IMR-90 (cell line): ENCODE measurements at regions not wholly inside any gene's neighbourhood (a gene's known extent, or its start where the extent isn't known, plus 50 kb on each side); places are given as distances from the start of the nearest gene placed in this dataset.

ENCODE experiments used
- ATAC-seq: fragments of 200-7000 bp; cut with Tn5 transposase; 2 replicates; pipeline ENCODE4 v1.9.1; 2020; ENCODE audit warnings: low read depth, mild to moderate bottlenecking, moderate library complexity
- BruUV-seq: library from RNA; stranded (reverse); fragments of 400-500 nt; replicated peaks from 2 replicates; lab custom pipeline; 2021; lab: Mats Ljungman, UMichigan
- CTCF ChIA-PET: fragments of 300-600 bp; formaldehyde crosslinking; extraction: SDS; loops from one replicate; lab custom pipeline; 2021; ENCODE audit warnings: antibody characterized with exemption; lab: Yijun Ruan, JAX
- POLR2A ChIA-PET: fragments of 300-600 bp; sonication (Branson Sonifier 250); formaldehyde crosslinking; loops from one replicate; lab custom pipeline; 2022; ENCODE audit warnings: antibody characterized with exemption; ENCODE audit not compliant: unreplicated experiment; lab: Charles Lee
- DNase-seq: peaks from one replicate; pipeline ENCODE4 v3.0.0; 2013
- H2AFZ ChIP-seq: replicated peaks from 2 replicates; pipeline ENCODE3; 2013; ENCODE audit warnings: low read length, mild to moderate bottlenecking; ENCODE audit not compliant: poor library complexity
- H2AK5ac ChIP-seq: 2 replicates; pipeline ENCODE4 v1.6.1; 2013; ENCODE audit warnings: low read depth, low read length, inconsistent platforms
- H2AK9ac ChIP-seq: replicated peaks from 2 replicates; pipeline ENCODE3; 2013; ENCODE audit warnings: mild to moderate bottlenecking, low read depth, low read length, moderate library complexity; ENCODE audit not compliant: poor library complexity
- H2BK120ac ChIP-seq: 2 replicates; pipeline ENCODE4 v1.6.1; 2013; ENCODE audit warnings: low read depth, low read length, inconsistent platforms
- H2BK15ac ChIP-seq: 3 replicates; pipeline ENCODE4 v1.6.1; 2013; ENCODE audit warnings: low read depth, low read length, inconsistent platforms
- H2BK20ac ChIP-seq: 2 replicates; pipeline ENCODE4 v1.6.1; 2013; ENCODE audit warnings: low read depth, mild to moderate bottlenecking, inconsistent platforms, low read length, moderate library complexity
- H2BK5ac ChIP-seq: 2 replicates; pipeline ENCODE4 v1.6.1; 2013; ENCODE audit warnings: mild to moderate bottlenecking, low read depth, low read length, inconsistent platforms; ENCODE audit not compliant: poor library complexity, severe bottlenecking
- H3K14ac ChIP-seq: replicated peaks from 2 replicates; pipeline ENCODE4 v1.6.1; 2013; ENCODE audit warnings: low read depth, low read length, inconsistent platforms
- H3K18ac ChIP-seq: 2 replicates; pipeline ENCODE4 v1.6.1; 2013; ENCODE audit warnings: low read depth, low read length, control low read depth
- H3K23ac ChIP-seq: 2 replicates; pipeline ENCODE4 v1.6.1; 2013; ENCODE audit warnings: low read depth, low read length, inconsistent platforms
- H3K27ac ChIP-seq: 2 replicates; pipeline ENCODE4 v1.5.1; 2013; ENCODE audit warnings: mild to moderate bottlenecking, control low read depth, low read length; ENCODE audit not compliant: insufficient read depth
- H3K27me3 ChIP-seq: 2 replicates; pipeline ENCODE4 v1.6.1; 2013; ENCODE audit warnings: low read length; ENCODE audit not compliant: control insufficient read depth, insufficient read depth
- H3K36me3 ChIP-seq: 2 replicates; pipeline ENCODE4 v1.6.1; 2013; ENCODE audit warnings: low read length, mixed read lengths; ENCODE audit not compliant: control insufficient read depth, insufficient read depth
- H3K4ac ChIP-seq: 2 replicates; pipeline ENCODE4 v1.6.1; 2013; ENCODE audit warnings: low read depth, low read length, inconsistent platforms
- H3K4me1 ChIP-seq: 2 replicates; pipeline ENCODE4 v1.6.1; 2013; ENCODE audit warnings: low read length, mixed read lengths; ENCODE audit not compliant: control insufficient read depth, insufficient read depth
- H3K4me2 ChIP-seq: 2 replicates; pipeline ENCODE4 v1.6.1; 2013; ENCODE audit warnings: low read depth, mild to moderate bottlenecking, control low read depth, low read length, moderate library complexity
- H3K4me3 ChIP-seq: 2 replicates; pipeline ENCODE4 v1.5.1; 2013; ENCODE audit warnings: low read depth, mild to moderate bottlenecking, control low read depth, low read length, moderate library complexity; ENCODE audit not compliant: insufficient read depth
- H3K56ac ChIP-seq: 2 replicates; pipeline ENCODE4 v1.6.1; 2013; ENCODE audit warnings: low read length, inconsistent platforms; ENCODE audit not compliant: insufficient read depth; ENCODE audit errors: extremely low read depth
- H3K79me1 ChIP-seq, 2 experiments: 2 replicates each; pipeline ENCODE4 v1.6.1; 2013; ENCODE audit warnings: low read length in 2 of 2, inconsistent platforms in 1 of 2, low read depth in 1 of 2
- H3K9ac ChIP-seq: 2 replicates; pipeline ENCODE4 v1.6.1; 2013; ENCODE audit warnings: low read depth, low read length, control low read depth
- H3K9me1 ChIP-seq: 2 replicates; pipeline ENCODE4 v1.6.1; 2013; ENCODE audit warnings: low read length, inconsistent platforms; ENCODE audit not compliant: insufficient read depth
- H3K9me3 ChIP-seq: 2 replicates; pipeline ENCODE4 v1.6.1; 2013; ENCODE audit warnings: low read length; ENCODE audit not compliant: control insufficient read depth, insufficient read depth
- H4K20me1 ChIP-seq: 2 replicates; pipeline ENCODE4 v1.6.1; 2013; ENCODE audit warnings: low read length, inconsistent platforms; ENCODE audit not compliant: insufficient read depth
- H4K5ac ChIP-seq: 2 replicates; pipeline ENCODE4 v1.6.1; 2013; ENCODE audit warnings: mild to moderate bottlenecking, low read depth, low read length, control low read depth
- H4K8ac ChIP-seq, 2 experiments: 2 replicates each; pipeline ENCODE4 v1.6.1; 2013; ENCODE audit warnings: low read depth in 2 of 2, low read length in 2 of 2, control low read depth in 1 of 2, inconsistent platforms in 1 of 2
- H4K91ac ChIP-seq: 2 replicates; pipeline ENCODE4 v1.6.1; 2013; ENCODE audit warnings: low read depth, low read length, inconsistent platforms; ENCODE audit not compliant: insufficient read depth
- BHLHE40 ChIP-seq: fragments of 150-350 bp; IDR thresholded peaks from 2 replicates; pipeline ENCODE4 v1.6.1; 2016; ENCODE audit warnings: mild to moderate bottlenecking, low read depth, low read length
- CHD1 ChIP-seq: IDR thresholded peaks from 2 replicates; pipeline ENCODE4 v1.6.1; 2012; ENCODE audit warnings: low read depth, low read length, improper control_type of control experiment
- ELK1 ChIP-seq: fragments of 150-350 bp; IDR thresholded peaks from 2 replicates; pipeline ENCODE4 v1.6.1; 2016; ENCODE audit warnings: low read depth, mild to moderate bottlenecking, low read length, moderate library complexity, borderline replicate concordance
- FOS ChIP-seq: fragments of 150-350 bp; IDR thresholded peaks from 2 replicates; pipeline ENCODE4 v1.6.1; 2016; ENCODE audit warnings: low read depth, low read length
- MAFK ChIP-seq: IDR thresholded peaks from 2 replicates; pipeline ENCODE4 v1.6.1; 2012; ENCODE audit warnings: low read depth, low read length, improper control_type of control experiment
- MXI1 ChIP-seq: IDR thresholded peaks from 2 replicates; pipeline ENCODE4 v1.6.1; 2012; ENCODE audit warnings: low read depth, mild to moderate bottlenecking, low read length, moderate library complexity, borderline replicate concordance
- NFE2L2 ChIP-seq: fragments of 150-350 bp; IDR thresholded peaks from 2 replicates; pipeline ENCODE4 v1.6.1; 2016; ENCODE audit warnings: low read depth, mild to moderate bottlenecking, low read length
- RAD21 ChIP-seq: IDR thresholded peaks from 2 replicates; pipeline ENCODE4 v1.6.1; 2012; ENCODE audit warnings: low read length, improper control_type of control experiment
- RCOR1 ChIP-seq: IDR thresholded peaks from 2 replicates; pipeline ENCODE4 v1.6.1; 2012; ENCODE audit warnings: mild to moderate bottlenecking, low read length, improper control_type of control experiment; ENCODE audit not compliant: insufficient replicate concordance
- RFX5 ChIP-seq: IDR thresholded peaks from 2 replicates; pipeline ENCODE4 v1.8.0; 2012; ENCODE audit warnings: low read depth, mild to moderate bottlenecking, low read length, moderate library complexity
- SMC3 ChIP-seq: fragments of 150-350 bp; IDR thresholded peaks from 2 replicates; pipeline ENCODE4 v1.6.1; 2016; ENCODE audit warnings: low read depth, mild to moderate bottlenecking, antibody characterized with exemption, low read length, moderate library complexity
- USF2 ChIP-seq: fragments of 150-350 bp; IDR thresholded peaks from 2 replicates; pipeline ENCODE4 v1.6.1; 2017; ENCODE audit warnings: mild to moderate bottlenecking, antibody characterized with exemption, low read length, low read depth
- WGBS, 2 experiments: methylation state at CpG; one replicate each; pipeline versions ENCODE4 v1.1.5 to v1.1.7; 2013; ENCODE audit warnings: missing lambda C conversion rate in 2 of 2; ENCODE audit not compliant: insufficient read length in 1 of 2; ENCODE audit errors: extremely low coverage in 2 of 2; 5-methylcytosine and 5-hydroxymethylcytosine counted together
- dilution Hi-C: fragments of 300-500 bp; cut with HindIII; formaldehyde crosslinking; loops from one replicate; pipeline ENCODE4 v1.14.3; 2018; ENCODE audit warnings: low sequenced_read_pairs; ENCODE audit not compliant: unreplicated experiment
- in situ Hi-C: fragments of 300-500 bp; cut with MboI; formaldehyde crosslinking; loops from 3 replicates; pipeline ENCODE4 v1.14.3; 2019; ENCODE audit warnings: low sequenced_read_pairs, inconsistent platforms, mixed read lengths
- intact Hi-C: fragments of 100-400 bp; cut with micrococcal nuclease; formaldehyde crosslinking; loops from 2 replicates; pipeline ENCODE4 v1.10.0; 2022
- TF ChIP-seq, protein P1 (sequence below): conservative IDR thresholded peaks from 2 replicates; pipeline ENCODE4 v1.5.1; 2012; ENCODE audit warnings: mild to moderate bottlenecking, low read depth, low read length, improper control_type of control experiment

DNA sequence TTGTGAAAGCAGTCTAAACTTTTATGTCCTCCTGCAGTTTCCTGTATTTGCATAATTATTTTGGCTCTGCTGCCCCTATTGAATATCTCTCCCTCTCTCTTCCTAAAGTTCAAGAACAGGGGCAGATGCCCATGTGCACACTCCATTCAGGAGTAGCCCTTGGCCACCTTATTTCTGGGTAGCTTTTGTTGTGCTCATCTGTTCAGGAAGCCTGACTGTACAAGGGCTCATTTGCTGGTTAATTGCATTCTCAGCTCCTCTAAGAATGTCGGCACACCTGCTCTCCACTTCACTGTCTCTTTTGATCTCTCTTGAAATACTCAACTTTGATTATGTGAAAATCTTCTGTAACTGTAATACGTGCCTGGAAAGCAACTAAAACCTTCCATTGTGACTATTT, 1378.8 kb upstream of the CDH8 start:
- H3K4ac ChIP-seq, result no peak overlapping the region
- H3K4me3 ChIP-seq, result no peak overlapping the region
- no peak overlapping the region for H3K14ac ChIP-seq
- no peak overlapping the region for H2BK15ac ChIP-seq
- DNase-seq (no peak), ATAC-seq (no peak)
- WGBS, 2 experiments, result no CpG with 5 or more reads among the region's 2 CpGs
- no peaks in the 10 kb centered on the region for H3K9me3 ChIP-seq
- no peak overlapping the region for H2AK5ac ChIP-seq
- no peak overlapping the region for H4K5ac ChIP-seq
- no peak overlapping the region for H2BK5ac ChIP-seq
- no peak overlapping the region for H4K8ac ChIP-seq
- in situ Hi-C loops (no loop called here), dilution Hi-C loops (no loop called here), intact Hi-C loops (no loop called here)
- no peak overlapping the region for H3K9ac ChIP-seq
- no peaks in the 10 kb centered on the region for H3K27me3 ChIP-seq
- H2BK120ac ChIP-seq, result no peak overlapping the region
- no peaks in the 10 kb centered on the region for H3K9me1 ChIP-seq
- no TSS peak for BruUV-seq
- no peak overlapping the region for H3K23ac ChIP-seq
- no peaks in the 10 kb centered on the region for H4K20me1 ChIP-seq
- H3K27ac ChIP-seq, result no peak overlapping the region
- no peak overlapping the region for H2AK9ac ChIP-seq
- H2BK20ac ChIP-seq, result no peak overlapping the region
- no peak overlapping the region for H2AFZ ChIP-seq
- no peak overlapping the region for H3K18ac ChIP-seq
- ChIA-PET POLR2A (no interaction called here), CTCF (no interaction called here)
- H3K79me1 ChIP-seq, result no peaks in the 10 kb centered on the region
- no peak for TF ChIP-seq USF2
- no peak for TF ChIP-seq SMC3
- TF ChIP-seq BHLHE40, result no peak
- no peak for TF ChIP-seq RAD21
- no peak for TF ChIP-seq NFE2L2
- TF ChIP-seq RFX5, result no peak
- TF ChIP-seq, protein P1, sequence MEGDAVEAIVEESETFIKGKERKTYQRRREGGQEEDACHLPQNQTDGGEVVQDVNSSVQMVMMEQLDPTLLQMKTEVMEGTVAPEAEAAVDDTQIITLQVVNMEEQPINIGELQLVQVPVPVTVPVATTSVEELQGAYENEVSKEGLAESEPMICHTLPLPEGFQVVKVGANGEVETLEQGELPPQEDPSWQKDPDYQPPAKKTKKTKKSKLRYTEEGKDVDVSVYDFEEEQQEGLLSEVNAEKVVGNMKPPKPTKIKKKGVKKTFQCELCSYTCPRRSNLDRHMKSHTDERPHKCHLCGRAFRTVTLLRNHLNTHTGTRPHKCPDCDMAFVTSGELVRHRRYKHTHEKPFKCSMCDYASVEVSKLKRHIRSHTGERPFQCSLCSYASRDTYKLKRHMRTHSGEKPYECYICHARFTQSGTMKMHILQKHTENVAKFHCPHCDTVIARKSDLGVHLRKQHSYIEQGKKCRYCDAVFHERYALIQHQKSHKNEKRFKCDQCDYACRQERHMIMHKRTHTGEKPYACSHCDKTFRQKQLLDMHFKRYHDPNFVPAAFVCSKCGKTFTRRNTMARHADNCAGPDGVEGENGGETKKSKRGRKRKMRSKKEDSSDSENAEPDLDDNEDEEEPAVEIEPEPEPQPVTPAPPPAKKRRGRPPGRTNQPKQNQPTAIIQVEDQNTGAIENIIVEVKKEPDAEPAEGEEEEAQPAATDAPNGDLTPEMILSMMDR, result no peak
- no peak for TF ChIP-seq RCOR1
- TF ChIP-seq MAFK, result no peak
- no peak for TF ChIP-seq MXI1
- no peak for TF ChIP-seq FOS
- no peak for TF ChIP-seq CHD1
- TF ChIP-seq ELK1, result no peak
- no peak overlapping the region for H4K91ac ChIP-seq
- no peaks in the 10 kb centered on the region for H3K36me3 ChIP-seq
- no peak overlapping the region for H3K4me2 ChIP-seq
- no peak overlapping the region for H3K56ac ChIP-seq
- no peaks in the 10 kb centered on the region for H3K4me1 ChIP-seq
